ENCODE measurements at regions not wholly inside any gene's neighbourhood (a gene's known extent, or its start where the extent isn't known, plus 50 kb on each side); places are given as distances from the start of the nearest gene placed in this dataset.

DNA sequence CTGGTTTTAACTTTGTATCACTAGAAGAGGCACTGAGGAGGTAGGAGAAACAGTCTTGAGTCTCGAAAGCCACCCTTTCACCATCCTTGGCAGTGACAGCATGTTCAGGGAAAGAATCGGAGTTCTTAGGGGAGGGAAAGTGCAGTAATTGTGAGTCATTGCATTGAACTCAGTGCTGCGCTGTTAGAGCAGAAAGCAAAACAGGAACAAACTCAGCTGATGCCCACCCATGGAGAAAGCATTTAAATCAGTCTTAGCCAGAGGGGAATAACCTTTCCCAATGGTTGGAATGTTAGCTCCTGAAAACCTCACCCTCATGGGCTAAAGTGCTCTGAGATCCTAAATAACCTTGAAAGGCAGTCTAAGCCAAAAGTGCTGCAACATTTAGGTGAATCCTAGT is 845.6 kb upstream of the CNTNAP5 start:
- in situ Hi-C loops (cut with HindIII; ENCODE audit: low sequenced_read_pairs) = no loop called here
- no peak overlapping the region for H3K4me3 ChIP-seq (ENCODE audit: low read depth, low read length)
- DNase-seq (ENCODE audit: low read depth, low spot score) = peak; percentile 0
- TF ChIP-seq, protein P1, sequence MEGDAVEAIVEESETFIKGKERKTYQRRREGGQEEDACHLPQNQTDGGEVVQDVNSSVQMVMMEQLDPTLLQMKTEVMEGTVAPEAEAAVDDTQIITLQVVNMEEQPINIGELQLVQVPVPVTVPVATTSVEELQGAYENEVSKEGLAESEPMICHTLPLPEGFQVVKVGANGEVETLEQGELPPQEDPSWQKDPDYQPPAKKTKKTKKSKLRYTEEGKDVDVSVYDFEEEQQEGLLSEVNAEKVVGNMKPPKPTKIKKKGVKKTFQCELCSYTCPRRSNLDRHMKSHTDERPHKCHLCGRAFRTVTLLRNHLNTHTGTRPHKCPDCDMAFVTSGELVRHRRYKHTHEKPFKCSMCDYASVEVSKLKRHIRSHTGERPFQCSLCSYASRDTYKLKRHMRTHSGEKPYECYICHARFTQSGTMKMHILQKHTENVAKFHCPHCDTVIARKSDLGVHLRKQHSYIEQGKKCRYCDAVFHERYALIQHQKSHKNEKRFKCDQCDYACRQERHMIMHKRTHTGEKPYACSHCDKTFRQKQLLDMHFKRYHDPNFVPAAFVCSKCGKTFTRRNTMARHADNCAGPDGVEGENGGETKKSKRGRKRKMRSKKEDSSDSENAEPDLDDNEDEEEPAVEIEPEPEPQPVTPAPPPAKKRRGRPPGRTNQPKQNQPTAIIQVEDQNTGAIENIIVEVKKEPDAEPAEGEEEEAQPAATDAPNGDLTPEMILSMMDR (IDR thresholded peaks at IDR 0.05; ENCODE audit: low read depth, low read length) = no peak

- no peak for DNase-seq (ENCODE audit: low read depth, low spot score)
- no peak overlapping the region for H3K4me3 ChIP-seq (ENCODE audit: low read depth, low read length)
- TF ChIP-seq, protein P1 (IDR thresholded peaks at IDR 0.05; ENCODE audit: low read depth, low read length) = no peak
- in situ Hi-C loops (cut with HindIII; ENCODE audit: low sequenced_read_pairs) = no loop called here
Measured at GRCh38 chr2:123195957-123196356, 829.1 kb upstream of the CNTNAP5 start.

DNA sequence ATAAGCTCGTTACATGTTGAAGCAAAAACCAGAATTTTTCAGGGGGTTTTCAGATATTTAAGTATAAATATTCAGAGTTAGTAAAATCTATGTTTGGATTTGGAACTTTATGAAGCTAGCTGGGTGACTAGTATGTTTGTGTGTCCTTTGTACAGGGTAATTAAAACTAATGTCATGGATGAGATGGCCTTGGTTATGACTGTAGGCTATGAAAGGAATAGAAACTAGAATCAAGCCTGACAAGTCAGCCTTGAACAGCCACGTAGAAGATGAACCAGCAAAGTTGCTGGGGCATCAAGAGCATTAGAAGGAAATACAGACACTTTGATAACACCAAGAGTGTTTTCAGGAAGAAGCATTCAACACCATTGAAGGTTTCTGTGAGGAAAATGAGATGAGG is 825.1 kb upstream of the CNTNAP5 start:
- DNase-seq (ENCODE audit: low read depth, low spot score) = no peak
- in situ Hi-C loops (cut with HindIII; ENCODE audit: low sequenced_read_pairs) = no loop called here
- TF ChIP-seq, protein P1 (IDR thresholded peaks at IDR 0.05; ENCODE audit: low read depth, low read length) = no peak
- no peak overlapping the region for H3K4me3 ChIP-seq (ENCODE audit: low read depth, low read length)

GRCh38 chr2:123207245-123207644 is 817.8 kb upstream of the CNTNAP5 start:
- DNase-seq (ENCODE audit: low read depth, low spot score) = no peak
- in situ Hi-C loops (cut with HindIII; ENCODE audit: low sequenced_read_pairs) = no loop called here
- TF ChIP-seq, protein P1 (IDR thresholded peaks at IDR 0.05; ENCODE audit: low read depth, low read length) = no peak
- no peak overlapping the region for H3K4me3 ChIP-seq (ENCODE audit: low read depth, low read length)

- in situ Hi-C loops (cut with HindIII; ENCODE audit: low sequenced_read_pairs) = no loop called here
- H3K4me3 ChIP-seq (ENCODE audit: low read depth, low read length) = no peak overlapping the region
- DNase-seq (ENCODE audit: low read depth, low spot score) = no peak
- TF ChIP-seq, protein P1 (IDR thresholded peaks at IDR 0.05; ENCODE audit: low read depth, low read length) = no peak
Measured at GRCh38 chr2:123209202-123209601, 815.9 kb upstream of the CNTNAP5 start.

DNA sequence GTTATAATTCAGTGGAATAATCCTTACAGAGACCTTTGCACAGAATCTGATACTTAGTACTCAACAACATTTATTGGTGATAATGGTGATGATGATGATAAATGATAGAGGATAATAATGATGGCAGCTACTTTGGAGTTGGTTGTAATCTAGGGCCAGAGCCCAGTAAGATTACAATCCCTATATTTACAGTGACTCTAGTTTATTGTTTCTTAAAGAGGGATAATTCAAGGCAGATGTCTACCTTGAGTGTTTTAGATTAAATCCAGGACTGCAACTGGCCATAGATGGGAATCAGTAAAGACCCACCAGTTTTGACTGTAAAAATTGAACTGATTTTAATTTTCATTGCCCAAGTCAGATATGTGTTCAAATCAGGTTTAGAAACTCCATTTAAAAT is 813.9 kb upstream of the CNTNAP5 start:
- H3K4me3 ChIP-seq (ENCODE audit: low read depth, low read length) = no peak overlapping the region
- no peak for DNase-seq (ENCODE audit: low read depth, low spot score)
- in situ Hi-C loops (cut with HindIII; ENCODE audit: low sequenced_read_pairs) = no loop called here
- TF ChIP-seq, protein P1 (IDR thresholded peaks at IDR 0.05; ENCODE audit: low read depth, low read length) = no peak

- in situ Hi-C loops (cut with HindIII; ENCODE audit: low sequenced_read_pairs) = no loop called here
- TF ChIP-seq, protein P1 (IDR thresholded peaks at IDR 0.05; ENCODE audit: low read depth, low read length) = no peak
- no peak for DNase-seq (ENCODE audit: low read depth, low spot score)
- H3K4me3 ChIP-seq (ENCODE audit: low read depth, low read length) = no peak overlapping the region
Measured at GRCh38 chr2:123245156-123245555, 779.9 kb upstream of the CNTNAP5 start.

All from astrocyte of the spinal cord (primary cell).